GM23338 (cell line): ENCODE measurements at regions not wholly inside any gene's neighbourhood (a gene's known extent, or its start where the extent isn't known, plus 50 kb on each side); places are given as distances from the start of the nearest gene placed in this dataset.
A peak's percentile ranks its signal among the peaks of the same experiment; 100 is the strongest.

Experiments
- ATAC-seq: fragments of 200-7000 bp; cut with Tn5 transposase; 3 replicates; pipeline ENCODE4 v1.9.1; 2020
- DNase-seq: peaks from one replicate; pipeline ENCODE4 v3.0.0-alpha.2; 2015; ENCODE audit warnings: low spot score
- H2AFZ ChIP-seq: fragments of 200-600 bp; sonication (generic); 2 replicates; pipeline ENCODE4 v1.8.0; 2016; ENCODE audit warnings: antibody characterized with exemption, mild to moderate bottlenecking, moderate library complexity
- H3F3A ChIP-seq: fragments of 200-600 bp; sonication (generic); replicated peaks from 2 replicates; pipeline ENCODE4 v1.8.0; 2017; ENCODE audit warnings: antibody characterized with exemption, mixed run types, low read depth
- H3K27ac ChIP-seq: fragments of 200-600 bp; sonication (generic); 2 replicates; pipeline ENCODE4 v1.6.1; 2016; ENCODE audit warnings: low read depth
- H3K27me3 ChIP-seq: fragments of 200-600 bp; sonication (generic); 2 replicates; pipeline ENCODE4 v1.8.0; 2016; ENCODE audit warnings: mild to moderate bottlenecking, mixed run types, moderate library complexity; ENCODE audit not compliant: insufficient read depth
- H3K36me3 ChIP-seq: fragments of 200-600 bp; sonication (generic); 2 replicates; pipeline ENCODE4 v1.8.0; 2016; ENCODE audit warnings: mild to moderate bottlenecking; ENCODE audit not compliant: insufficient read depth
- H3K4me1 ChIP-seq: fragments of 200-600 bp; sonication (generic); 2 replicates; pipeline ENCODE4 v1.8.0; 2016; ENCODE audit warnings: mild to moderate bottlenecking, moderate library complexity; ENCODE audit not compliant: insufficient read depth
- H3K4me2 ChIP-seq: fragments of 200-600 bp; sonication (generic); 2 replicates; pipeline ENCODE4 v1.7.1; 2017; ENCODE audit warnings: mixed run types
- H3K4me3 ChIP-seq: fragments of 200-600 bp; sonication (generic); 2 replicates; pipeline ENCODE4 v1.6.1; 2016; ENCODE audit warnings: mixed run types
- H3K79me2 ChIP-seq: fragments of 200-600 bp; sonication (generic); replicated peaks from 2 replicates; pipeline ENCODE4 v1.8.0; 2017; ENCODE audit warnings: mild to moderate bottlenecking; ENCODE audit not compliant: insufficient read depth
- H3K9me2 ChIP-seq: fragments of 200-600 bp; sonication (generic); 2 replicates; pipeline ENCODE4 v1.8.0; 2017; ENCODE audit not compliant: insufficient read depth
- H4K20me1 ChIP-seq: fragments of 200-600 bp; sonication (generic); replicated peaks from 2 replicates; pipeline ENCODE4 v1.8.0; 2017; ENCODE audit warnings: mild to moderate bottlenecking; ENCODE audit not compliant: insufficient read depth
- H3K27ac Mint-ChIP-seq: 2 replicates; pipeline ENCODE4 v1.8.0; 2020; ENCODE audit warnings: inconsistent platforms, mild to moderate bottlenecking, moderate library complexity, mixed read lengths
- H3K27me3 Mint-ChIP-seq: 3 replicates; pipeline ENCODE4 v1.8.0; 2022; ENCODE audit warnings: low read depth, mild to moderate bottlenecking, moderate library complexity, mixed read lengths, inconsistent platforms; ENCODE audit not compliant: insufficient read depth, poor library complexity
- H3K36me3 Mint-ChIP-seq: 3 replicates; pipeline ENCODE4 v1.8.0; 2021; ENCODE audit warnings: low read depth, mild to moderate bottlenecking, inconsistent platforms, moderate library complexity, mixed read lengths
- H3K4me1 Mint-ChIP-seq: 3 replicates; pipeline ENCODE4 v1.8.0; 2020; ENCODE audit warnings: mild to moderate bottlenecking, inconsistent platforms, mixed read lengths
- H3K4me3 Mint-ChIP-seq: 3 replicates; pipeline ENCODE4 v1.8.0; 2021; ENCODE audit warnings: moderate library complexity, mild to moderate bottlenecking, inconsistent platforms, mixed read lengths
- H3K9me3 Mint-ChIP-seq: 3 replicates; pipeline ENCODE4 v1.8.0; 2020; ENCODE audit warnings: moderate library complexity, mild to moderate bottlenecking, inconsistent platforms, mixed read lengths
- CTCF ChIP-seq, 2 experiments: fragments of 200-600 bp in 1 of 2; sonication (generic) in 1 of 2; conservative IDR thresholded peaks; 2 replicates each; pipeline versions ENCODE4 v1.5.1 to v1.6.1; 2016 to 2017; ENCODE audit warnings: antibody characterized with exemption in 2 of 2, low read depth in 2 of 2, mild to moderate bottlenecking in 2 of 2, moderate library complexity in 1 of 2
- REST ChIP-seq: IDR thresholded peaks from one replicate; pipeline ENCODE4 v1.6.1; 2018; ENCODE audit warnings: antibody characterized with exemption; ENCODE audit not compliant: unreplicated experiment

- H3K9me2 ChIP-seq: no peaks in the 10 kb centered on the region
- Mint-ChIP-seq H3K4me1 (no peaks in the 10 kb centered on the region), H3K4me3 (no peak overlapping the region), H3K36me3 (no peaks in the 10 kb centered on the region; the same call in 2 of the 3 replicates), H3K27ac (no peak overlapping the region), H3K9me3 (no peaks in the 10 kb centered on the region; the same call in 2 of the 3 replicates), H3K27me3 (no peaks in the 10 kb centered on the region)
- H3K4me2 ChIP-seq: no peak overlapping the region
- no peak for ATAC-seq
- H3K27me3 ChIP-seq: no peaks in the 10 kb centered on the region
- no peak overlapping the region for H2AFZ ChIP-seq
- TF ChIP-seq REST: no peak
- TF ChIP-seq CTCF (conservative IDR thresholded peaks at IDR 0.05; ENCODE audit: low read depth in 2 of 2): peak in 1 of 2 experiments; percentile 19; a peak in 1 of 4 replicates
- no peaks in the 10 kb centered on the region for H3K79me2 ChIP-seq
- peak; percentile 32 for DNase-seq
- H3F3A ChIP-seq: no peaks in the 10 kb centered on the region
- no peaks in the 10 kb centered on the region for H3K36me3 ChIP-seq
- no peak overlapping the region for H3K4me3 ChIP-seq
- no peaks in the 10 kb centered on the region for H4K20me1 ChIP-seq
- H3K27ac ChIP-seq: no peak overlapping the region
- no peaks in the 10 kb centered on the region for H3K4me1 ChIP-seq
Measured at GRCh38 chrX:42530027-42530426, 247.9 kb downstream of the PPP1R2C start.

GRCh38 chrX:42524379-42524778, 253.6 kb downstream of the PPP1R2C start:
- TF ChIP-seq REST: no peak
- no peak overlapping the region for H3K27ac Mint-ChIP-seq
- H3K27me3 Mint-ChIP-seq: no peaks in the 10 kb centered on the region
- no peaks in the 10 kb centered on the region for H3K27me3 ChIP-seq
- H3K9me2 ChIP-seq: no peaks in the 10 kb centered on the region
- no peaks in the 10 kb centered on the region; the same call in 2 of the 3 replicates for H3K36me3 Mint-ChIP-seq
- H3K9me3 Mint-ChIP-seq: no peaks in the 10 kb centered on the region; the same call in 2 of the 3 replicates
- H3K36me3 ChIP-seq: no peaks in the 10 kb centered on the region
- no peaks in the 10 kb centered on the region for H3F3A ChIP-seq
- H3K79me2 ChIP-seq: no peaks in the 10 kb centered on the region
- ATAC-seq: no peak
- H4K20me1 ChIP-seq: no peaks in the 10 kb centered on the region
- DNase-seq: no peak
- no peaks in the 10 kb centered on the region for H3K4me1 Mint-ChIP-seq
- H3K4me3 ChIP-seq: no peak overlapping the region
- H2AFZ ChIP-seq: no peak overlapping the region
- H3K4me2 ChIP-seq: no peak overlapping the region
- no peak overlapping the region for H3K27ac ChIP-seq
- H3K4me3 Mint-ChIP-seq: no peak overlapping the region
- H3K4me1 ChIP-seq: no peaks in the 10 kb centered on the region
